CD8-positive, alpha-beta memory T cell (primary cell): ENCODE measurements at regions not wholly inside any gene's neighbourhood (a gene's known extent, or its start where the extent isn't known, plus 50 kb on each side); places are given as distances from the start of the nearest gene placed in this dataset.

Experiments
- CTCF ChIA-PET: fragments of 350-600 bp; sonication (Branson Sonifier 250); formaldehyde crosslinking; loops from one replicate; lab custom pipeline; 2021; ENCODE audit warnings: antibody characterized with exemption; lab: Charles Lee
- POLR2A ChIA-PET: fragments of 350-600 bp; sonication (Branson Sonifier 250); formaldehyde crosslinking; loops from one replicate; lab custom pipeline; 2021; ENCODE audit warnings: antibody characterized with exemption; lab: Charles Lee
- DNase-seq, 5 donors: peaks; one replicate each; pipeline versions ENCODE4 v3.0.0 to v3.0.0-alpha.2; 2020 to 2022; ENCODE audit warnings: mixed read lengths in 1 of 5
- H3K27ac ChIP-seq: one replicate; pipeline ENCODE4 v1.7.0; 2013; ENCODE audit warnings: low read depth, mild to moderate bottlenecking, low read length, moderate library complexity
- H3K27me3 ChIP-seq: 2 replicates; pipeline ENCODE4 v1.7.0; 2013; ENCODE audit warnings: low read length, mild to moderate bottlenecking; ENCODE audit not compliant: insufficient read depth, poor library complexity, severe bottlenecking
- H3K36me3 ChIP-seq: 2 replicates; pipeline ENCODE4 v1.7.0; 2013; ENCODE audit warnings: mild to moderate bottlenecking, low read length, moderate library complexity; ENCODE audit not compliant: insufficient read depth
- H3K4me1 ChIP-seq: 2 replicates; pipeline ENCODE4 v1.7.0; 2013; ENCODE audit warnings: mild to moderate bottlenecking, low read length, moderate library complexity; ENCODE audit not compliant: insufficient read depth
- H3K4me3 ChIP-seq: 2 replicates; pipeline ENCODE4 v1.7.0; 2013; ENCODE audit warnings: mild to moderate bottlenecking, low read length
- H3K9me3 ChIP-seq: 2 replicates; pipeline ENCODE4 v1.7.0; 2013; ENCODE audit warnings: mild to moderate bottlenecking, low read length
- H3K27ac Mint-ChIP-seq, 8 donors: one replicate each; pipeline ENCODE4 v1.8.0; 2020 to 2021; ENCODE audit warnings: mixed read lengths in 8 of 8, mild to moderate bottlenecking in 6 of 8, inconsistent platforms in 3 of 8, moderate library complexity in 3 of 8
- H3K27me3 Mint-ChIP-seq, 2 donors: one replicate each; pipeline ENCODE4 v1.8.0; 2020 to 2021; ENCODE audit warnings: mixed read lengths in 2 of 2, mild to moderate bottlenecking in 1 of 2, moderate library complexity in 1 of 2
- H3K36me3 Mint-ChIP-seq, 3 donors: one replicate each; pipeline ENCODE4 v1.8.0; 2020 to 2021; ENCODE audit warnings: mixed read lengths in 3 of 3, inconsistent platforms in 1 of 3, mild to moderate bottlenecking in 1 of 3
- H3K4me1 Mint-ChIP-seq, 3 donors: one replicate each; pipeline ENCODE4 v1.8.0; 2020 to 2021; ENCODE audit warnings: mixed read lengths in 3 of 3, inconsistent platforms in 1 of 3, mild to moderate bottlenecking in 1 of 3
- H3K4me3 Mint-ChIP-seq, 7 donors: one replicate each; pipeline ENCODE4 v1.8.0; 2020 to 2021; ENCODE audit warnings: mixed read lengths in 7 of 7, mild to moderate bottlenecking in 6 of 7, moderate library complexity in 4 of 7, inconsistent platforms in 2 of 7
- H3K9me3 Mint-ChIP-seq, 5 donors: one replicate each; pipeline ENCODE4 v1.8.0; 2020 to 2022; ENCODE audit warnings: mixed read lengths in 5 of 5, mild to moderate bottlenecking in 3 of 5, moderate library complexity in 2 of 5, inconsistent platforms in 1 of 5

- no peak for DNase-seq
- no peaks in the 10 kb centered on the region for H3K27me3 Mint-ChIP-seq
- H3K36me3 Mint-ChIP-seq, result peaks cover 0 to 12% (median 3%) of the 10 kb centered on the region in 3 donors
- ChIA-PET POLR2A (no interaction called here), CTCF (no interaction called here)
- Histone ChIP-seq H3K36me3 (no peaks in the 10 kb centered on the region), H3K27me3 (no peaks in the 10 kb centered on the region), H3K4me1 (no peaks in the 10 kb centered on the region), H3K4me3 (no peak overlapping the region), H3K27ac (no peak overlapping the region), H3K9me3 (no peaks in the 10 kb centered on the region)
- H3K4me1 Mint-ChIP-seq, result peaks cover 0 to 10% (median 0%) of the 10 kb centered on the region in 3 donors
- peaks cover 0 to 7% (median 4%) of the 10 kb centered on the region in 5 donors for H3K9me3 Mint-ChIP-seq
- no peak overlapping the region for H3K27ac Mint-ChIP-seq
- H3K4me3 Mint-ChIP-seq, result no peak overlapping the region
Observed at GRCh38 chr5:40260361-40260760, 419.4 kb upstream of the PTGER4 start.

GRCh38 chr5:40258222-40258621 lies 421.5 kb upstream of the PTGER4 start:
- H3K27me3 Mint-ChIP-seq, result no peaks in the 10 kb centered on the region
- Histone ChIP-seq H3K9me3 (no peaks in the 10 kb centered on the region), H3K27me3 (no peaks in the 10 kb centered on the region), H3K4me1 (no peaks in the 10 kb centered on the region), H3K36me3 (no peaks in the 10 kb centered on the region), H3K27ac (no peak overlapping the region), H3K4me3 (no peak overlapping the region)
- POLR2A ChIA-PET, result no interaction called here
- H3K27ac Mint-ChIP-seq, result peak overlapping the region in 1 of 8 donors; percentile 29
- H3K4me3 Mint-ChIP-seq, result no peak overlapping the region
- H3K36me3 Mint-ChIP-seq, result peaks cover 0 to 15% (median 3%) of the 10 kb centered on the region in 3 donors
- peaks cover 0 to 7% (median 4%) of the 10 kb centered on the region in 5 donors for H3K9me3 Mint-ChIP-seq
- DNase-seq, result no peak
- CTCF ChIA-PET, result no interaction called here
- peaks cover 0 to 10% (median 0%) of the 10 kb centered on the region in 3 donors for H3K4me1 Mint-ChIP-seq

- H3K27me3 Mint-ChIP-seq, result peaks cover 0 to 4% of the 10 kb centered on the region in 2 donors
- Histone ChIP-seq H3K4me1 (no peaks in the 10 kb centered on the region), H3K9me3 (no peaks in the 10 kb centered on the region), H3K27me3 (no peaks in the 10 kb centered on the region), H3K4me3 (no peak overlapping the region), H3K36me3 (no peaks in the 10 kb centered on the region), H3K27ac (no peak overlapping the region)
- POLR2A ChIA-PET, result no interaction called here
- H3K9me3 Mint-ChIP-seq, result peaks cover 0 to 11% (median 6%) of the 10 kb centered on the region in 5 donors
- no peak overlapping the region for H3K27ac Mint-ChIP-seq
- peaks cover 0 to 1% (median 0%) of the 10 kb centered on the region in 3 donors for H3K4me1 Mint-ChIP-seq
- peaks cover 0 to 7% (median 2%) of the 10 kb centered on the region in 3 donors for H3K36me3 Mint-ChIP-seq
- CTCF ChIA-PET, result no interaction called here
- DNase-seq, result no peak
- no peak overlapping the region for H3K4me3 Mint-ChIP-seq
Observed at GRCh38 chr5:40240671-40241070, 439.0 kb upstream of the PTGER4 start.

GRCh38 chr5:40240111-40240510 lies 439.6 kb upstream of the PTGER4 start:
- DNase-seq, result no peak
- H3K36me3 Mint-ChIP-seq, result peaks cover 0 to 7% (median 2%) of the 10 kb centered on the region in 3 donors
- H3K27ac Mint-ChIP-seq, result no peak overlapping the region
- Histone ChIP-seq H3K4me1 (no peaks in the 10 kb centered on the region), H3K9me3 (no peaks in the 10 kb centered on the region), H3K4me3 (no peak overlapping the region), H3K36me3 (no peaks in the 10 kb centered on the region), H3K27ac (no peak overlapping the region), H3K27me3 (no peaks in the 10 kb centered on the region)
- no peak overlapping the region for H3K4me3 Mint-ChIP-seq
- POLR2A ChIA-PET, result no interaction called here
- CTCF ChIA-PET, result no interaction called here
- peaks cover 0 to 1% (median 0%) of the 10 kb centered on the region in 3 donors for H3K4me1 Mint-ChIP-seq
- H3K27me3 Mint-ChIP-seq, result peaks cover 0 to 2% of the 10 kb centered on the region in 2 donors
- H3K9me3 Mint-ChIP-seq, result peaks cover 0 to 11% (median 6%) of the 10 kb centered on the region in 5 donors

GRCh38 chr5:40238066-40238745 lies 441.5 kb upstream of the PTGER4 start:
- Mint-ChIP-seq H3K4me3 (no peak overlapping the region), H3K27ac (no peak overlapping the region), H3K27me3 (peaks cover 0 to 2% of the 10 kb centered on the region in 2 donors), H3K4me1 (peaks cover 0 to 1% (median 0%) of the 10 kb centered on the region in 3 donors), H3K36me3 (peaks cover 0 to 7% (median 2%) of the 10 kb centered on the region in 3 donors), H3K9me3 (peaks cover 0 to 11% (median 6%) of the 10 kb centered on the region in 5 donors)
- DNase-seq, result no peak
- no peak overlapping the region for H3K27ac ChIP-seq
- no peaks in the 10 kb centered on the region for H3K4me1 ChIP-seq
- no peak overlapping the region for H3K4me3 ChIP-seq
- no peaks in the 10 kb centered on the region for H3K27me3 ChIP-seq
- CTCF ChIA-PET, result no interaction called here
- no peaks in the 10 kb centered on the region for H3K9me3 ChIP-seq
- no peaks in the 10 kb centered on the region for H3K36me3 ChIP-seq
- POLR2A ChIA-PET, result no interaction called here

- Histone ChIP-seq H3K27ac (no peak overlapping the region), H3K27me3 (no peaks in the 10 kb centered on the region), H3K36me3 (no peaks in the 10 kb centered on the region), H3K4me3 (no peak overlapping the region), H3K4me1 (no peaks in the 10 kb centered on the region), H3K9me3 (no peaks in the 10 kb centered on the region)
- Mint-ChIP-seq H3K36me3 (peaks cover 0 to 5% (median 2%) of the 10 kb centered on the region in 3 donors), H3K9me3 (peaks cover 0 to 10% (median 5%) of the 10 kb centered on the region in 5 donors), H3K4me1 (no peaks in the 10 kb centered on the region), H3K27ac (no peak overlapping the region), H3K27me3 (no peaks in the 10 kb centered on the region), H3K4me3 (no peak overlapping the region)
- CTCF ChIA-PET, result no interaction called here
- no peak for DNase-seq
- POLR2A ChIA-PET, result no interaction called here
Observed at GRCh38 chr5:40235471-40236400, 444.0 kb upstream of the PTGER4 start.

- Mint-ChIP-seq H3K9me3 (no peaks in the 10 kb centered on the region), H3K4me1 (no peaks in the 10 kb centered on the region), H3K4me3 (no peak overlapping the region), H3K36me3 (no peaks in the 10 kb centered on the region), H3K27me3 (no peaks in the 10 kb centered on the region), H3K27ac (no peak overlapping the region)
- ChIA-PET POLR2A (no interaction called here), CTCF (no interaction called here)
- no peaks in the 10 kb centered on the region for H3K36me3 ChIP-seq
- H3K27me3 ChIP-seq, result no peaks in the 10 kb centered on the region
- H3K27ac ChIP-seq, result no peak overlapping the region
- H3K4me3 ChIP-seq, result no peak overlapping the region
- H3K9me3 ChIP-seq, result no peaks in the 10 kb centered on the region
- H3K4me1 ChIP-seq, result no peaks in the 10 kb centered on the region
- DNase-seq, result no peak
Observed at GRCh38 chr5:40233268-40233667, 446.4 kb upstream of the PTGER4 start.

GRCh38 chr5:40227931-40228330 lies 451.8 kb upstream of the PTGER4 start:
- H3K27me3 Mint-ChIP-seq, result no peaks in the 10 kb centered on the region
- no peaks in the 10 kb centered on the region for H3K9me3 Mint-ChIP-seq
- Histone ChIP-seq H3K36me3 (no peaks in the 10 kb centered on the region), H3K27ac (no peak overlapping the region), H3K27me3 (peaks cover 6% of the 10 kb centered on the region), H3K4me3 (no peak overlapping the region), H3K9me3 (no peaks in the 10 kb centered on the region), H3K4me1 (peaks cover 6% of the 10 kb centered on the region)
- H3K4me1 Mint-ChIP-seq, result peaks cover 9 to 13% (median 11%) of the 10 kb centered on the region in 3 donors
- ChIA-PET CTCF (no interaction called here), POLR2A (no interaction called here)
- DNase-seq, result no peak
- no peak overlapping the region for H3K4me3 Mint-ChIP-seq
- no peaks in the 10 kb centered on the region for H3K36me3 Mint-ChIP-seq
- no peak overlapping the region for H3K27ac Mint-ChIP-seq
